MCF 10A (cell line): ENCODE measurements at regions not wholly inside any gene's neighbourhood (a gene's known extent, or its start where the extent isn't known, plus 50 kb on each side); places are given as distances from the start of the nearest gene placed in this dataset.

Source experiments
- BruUV-seq: library from RNA; stranded (reverse); fragments of 400-500 nt; replicated peaks from 2 replicates; lab custom pipeline; 2021; lab: Mats Ljungman, UMichigan
- CTCF ChIA-PET: fragments of 300-600 bp; sonication (Branson Sonifier 250); formaldehyde crosslinking; extraction: SDS; loops from one replicate; lab custom pipeline; 2021; ENCODE audit warnings: antibody characterized with exemption, inconsistent platforms; lab: Yijun Ruan, JAX
- POLR2A ChIA-PET: fragments of 300-600, 350-650 bp; sonication (Branson Sonifier 250); formaldehyde crosslinking; extraction: SDS; loops from one replicate; lab custom pipeline; 2020; ENCODE audit warnings: antibody characterized with exemption, inconsistent platforms; lab: Yijun Ruan, JAX
- DNase-seq: peaks from one replicate; pipeline ENCODE4 v3.0.0-alpha.2; 2018; ENCODE audit not compliant: unreplicated experiment
- H3K27ac Mint-ChIP-seq: one replicate; pipeline ENCODE4 v1.8.0; 2022; ENCODE audit warnings: mild to moderate bottlenecking, low read depth, mixed read lengths; ENCODE audit not compliant: unreplicated experiment
- H3K27me3 Mint-ChIP-seq: one replicate; pipeline ENCODE4 v1.8.0; 2022; ENCODE audit warnings: mixed read lengths; ENCODE audit not compliant: insufficient read depth, unreplicated experiment
- H3K36me3 Mint-ChIP-seq: one replicate; pipeline ENCODE4 v1.8.0; 2022; ENCODE audit warnings: mild to moderate bottlenecking, moderate library complexity, mixed read lengths; ENCODE audit not compliant: insufficient read depth, unreplicated experiment
- H3K4me1 Mint-ChIP-seq: one replicate; pipeline ENCODE4 v1.8.0; 2022; ENCODE audit warnings: mixed read lengths; ENCODE audit not compliant: insufficient read depth, unreplicated experiment
- H3K4me3 Mint-ChIP-seq: one replicate; pipeline ENCODE4 v1.8.0; 2022; ENCODE audit warnings: mild to moderate bottlenecking, moderate library complexity, mixed read lengths; ENCODE audit not compliant: unreplicated experiment
- H3K9me3 Mint-ChIP-seq: one replicate; pipeline ENCODE4 v1.8.0; 2022; ENCODE audit warnings: mixed read lengths; ENCODE audit not compliant: unreplicated experiment
- intact Hi-C: fragments of 100-400 bp; cut with micrococcal nuclease; formaldehyde crosslinking; loops from 2 replicates; pipeline ENCODE4 v1.14.1; 2022
- TF ChIP-seq, protein P1 (sequence below): fragments of 200-600 bp; IDR thresholded peaks from one replicate; pipeline ENCODE4 v1.8.0; 2022; ENCODE audit warnings: antibody characterized with exemption, mild to moderate bottlenecking; ENCODE audit not compliant: unreplicated experiment

DNA sequence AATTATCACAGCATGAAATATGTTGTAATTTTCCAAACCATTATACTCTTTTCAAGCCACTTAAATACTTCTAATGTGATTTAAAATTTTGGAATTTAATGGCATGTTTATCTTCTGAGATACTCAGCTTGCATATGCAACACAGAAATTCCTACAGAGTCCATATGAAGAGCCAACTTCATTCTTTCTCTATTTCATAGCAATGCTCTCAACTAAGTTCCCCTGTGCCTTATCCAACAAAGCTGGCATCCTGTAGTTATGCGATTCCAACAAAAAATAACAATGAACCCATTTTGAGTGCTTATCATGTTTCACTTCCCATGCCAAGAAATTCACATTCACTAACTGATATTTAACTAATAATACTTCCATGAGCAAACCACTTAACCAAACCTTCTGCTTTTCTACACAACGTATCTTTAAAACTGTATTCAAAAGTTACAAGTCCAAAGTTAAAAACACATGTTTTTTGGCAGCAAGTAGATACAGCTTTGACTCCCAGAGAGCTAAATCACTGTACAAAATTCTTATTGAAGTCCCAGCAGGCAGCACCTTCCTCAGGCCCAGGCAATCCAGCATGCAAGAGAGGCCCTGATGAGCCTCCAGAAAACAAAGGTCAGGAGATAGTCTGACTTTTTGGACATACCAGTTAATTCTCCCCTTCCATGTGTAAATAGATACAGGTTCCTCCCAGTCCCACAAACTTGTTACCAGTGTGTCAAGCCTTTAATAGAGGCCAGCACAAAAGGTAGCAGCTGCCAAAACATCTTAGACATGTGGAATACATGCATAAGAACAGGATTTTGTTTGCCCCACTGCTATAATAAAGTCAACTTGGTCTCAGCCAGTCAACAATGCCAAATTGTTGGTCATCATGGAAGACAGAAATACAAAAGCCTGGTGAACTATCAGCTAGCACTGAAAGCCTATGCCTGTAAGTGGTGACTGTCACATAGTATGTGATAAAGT is 113.1 kb upstream of the WDR75 start:
- POLR2A ChIA-PET = no interaction called here
- peak overlapping the region; percentile 65 for H3K27ac Mint-ChIP-seq

DNA sequence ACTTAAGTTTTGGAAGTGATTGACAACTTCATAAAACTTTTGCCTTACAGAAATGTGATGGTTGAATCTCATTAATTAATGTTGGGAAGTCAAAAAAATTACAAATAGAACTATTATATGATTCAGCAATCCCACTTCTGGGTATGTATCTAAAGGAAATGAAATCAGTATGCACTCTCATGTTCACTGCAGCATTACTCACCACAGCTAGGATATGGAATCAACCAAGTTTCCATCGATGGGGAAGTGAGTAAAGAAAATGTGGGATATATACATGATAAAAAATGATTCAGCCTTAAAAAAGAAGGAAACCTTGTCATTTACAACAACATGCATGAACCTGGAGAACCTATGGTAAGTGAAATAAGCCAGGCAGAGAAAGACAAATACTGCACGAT is 112.4 kb upstream of the WDR75 start:
- POLR2A ChIA-PET = no interaction called here
- CTCF ChIA-PET = interaction anchor here (1.5 kb wide), 1 partner anchor 235 kb away, joined by 3 read pairs; no protein-coding TSS in a partner anchor
- no peak for DNase-seq
- TF ChIP-seq, protein P1, sequence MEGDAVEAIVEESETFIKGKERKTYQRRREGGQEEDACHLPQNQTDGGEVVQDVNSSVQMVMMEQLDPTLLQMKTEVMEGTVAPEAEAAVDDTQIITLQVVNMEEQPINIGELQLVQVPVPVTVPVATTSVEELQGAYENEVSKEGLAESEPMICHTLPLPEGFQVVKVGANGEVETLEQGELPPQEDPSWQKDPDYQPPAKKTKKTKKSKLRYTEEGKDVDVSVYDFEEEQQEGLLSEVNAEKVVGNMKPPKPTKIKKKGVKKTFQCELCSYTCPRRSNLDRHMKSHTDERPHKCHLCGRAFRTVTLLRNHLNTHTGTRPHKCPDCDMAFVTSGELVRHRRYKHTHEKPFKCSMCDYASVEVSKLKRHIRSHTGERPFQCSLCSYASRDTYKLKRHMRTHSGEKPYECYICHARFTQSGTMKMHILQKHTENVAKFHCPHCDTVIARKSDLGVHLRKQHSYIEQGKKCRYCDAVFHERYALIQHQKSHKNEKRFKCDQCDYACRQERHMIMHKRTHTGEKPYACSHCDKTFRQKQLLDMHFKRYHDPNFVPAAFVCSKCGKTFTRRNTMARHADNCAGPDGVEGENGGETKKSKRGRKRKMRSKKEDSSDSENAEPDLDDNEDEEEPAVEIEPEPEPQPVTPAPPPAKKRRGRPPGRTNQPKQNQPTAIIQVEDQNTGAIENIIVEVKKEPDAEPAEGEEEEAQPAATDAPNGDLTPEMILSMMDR = no peak
- Mint-ChIP-seq H3K4me3 (no peak overlapping the region), H3K9me3 (peaks cover 5% of the 10 kb centered on the region), H3K36me3 (peaks cover 5% of the 10 kb centered on the region), H3K27me3 (no peaks in the 10 kb centered on the region), H3K4me1 (peaks cover 13% of the 10 kb centered on the region), H3K27ac (no peak overlapping the region)
- BruUV-seq = no TSS peak
- intact Hi-C loops = no loop called here

More for the DNA sequence above, 113.1 kb upstream of the WDR75 start:
- Mint-ChIP-seq H3K36me3 (peaks cover 5% of the 10 kb centered on the region), H3K27me3 (no peaks in the 10 kb centered on the region), H3K9me3 (peaks cover 5% of the 10 kb centered on the region), H3K4me1 (peaks cover 13% of the 10 kb centered on the region), H3K4me3 (no peak overlapping the region)
- CTCF ChIA-PET = interaction anchor here (1.5 kb wide), 1 partner anchor 234 kb away, joined by 3 read pairs; no protein-coding TSS in a partner anchor
- intact Hi-C loops = no loop called here
- DNase-seq = no peak
- no TSS peak for BruUV-seq
- TF ChIP-seq, protein P1 = no peak

DNA sequence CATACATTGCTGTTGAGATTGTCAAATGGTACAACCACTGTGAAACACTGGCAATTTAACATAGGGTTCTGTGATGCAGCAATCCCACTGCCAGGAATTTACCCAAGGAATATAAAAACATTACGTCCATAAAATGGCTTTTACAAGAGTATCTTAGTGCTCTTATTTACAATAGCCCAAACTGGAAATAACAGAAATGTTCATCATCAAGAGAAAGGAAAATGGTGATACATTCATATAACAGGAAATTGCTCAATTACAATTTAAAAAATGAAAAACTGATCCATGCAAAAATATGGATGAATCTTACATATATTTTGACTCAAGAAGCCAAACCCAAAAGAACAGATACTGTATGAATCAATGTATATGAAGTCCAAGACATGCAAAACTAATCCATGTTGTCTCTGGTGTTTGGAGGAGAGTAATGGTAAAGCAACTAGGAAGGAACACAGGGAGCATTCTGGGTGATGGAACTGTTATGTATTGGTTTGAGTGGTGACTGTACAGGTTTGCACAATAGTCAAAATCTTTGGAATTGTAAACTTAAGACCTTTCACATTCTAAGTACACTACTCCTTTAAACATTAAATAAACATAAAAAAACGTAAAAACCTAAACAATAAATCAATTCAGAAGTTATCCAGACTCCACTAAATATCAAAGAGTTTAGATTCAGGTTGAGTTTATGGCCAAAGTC is 104.8 kb upstream of the WDR75 start:
- TF ChIP-seq, protein P1 = no peak
- ChIA-PET POLR2A (no interaction called here), CTCF (no interaction called here)
- Mint-ChIP-seq H3K4me3 (no peak overlapping the region), H3K4me1 (peaks cover 6% of the 10 kb centered on the region), H3K27me3 (no peaks in the 10 kb centered on the region), H3K27ac (peak overlapping the region; percentile 64), H3K9me3 (peaks cover 19% of the 10 kb centered on the region), H3K36me3 (peaks cover 8% of the 10 kb centered on the region)
- intact Hi-C loops = no loop called here
- DNase-seq = no peak
- no TSS peak for BruUV-seq

DNA sequence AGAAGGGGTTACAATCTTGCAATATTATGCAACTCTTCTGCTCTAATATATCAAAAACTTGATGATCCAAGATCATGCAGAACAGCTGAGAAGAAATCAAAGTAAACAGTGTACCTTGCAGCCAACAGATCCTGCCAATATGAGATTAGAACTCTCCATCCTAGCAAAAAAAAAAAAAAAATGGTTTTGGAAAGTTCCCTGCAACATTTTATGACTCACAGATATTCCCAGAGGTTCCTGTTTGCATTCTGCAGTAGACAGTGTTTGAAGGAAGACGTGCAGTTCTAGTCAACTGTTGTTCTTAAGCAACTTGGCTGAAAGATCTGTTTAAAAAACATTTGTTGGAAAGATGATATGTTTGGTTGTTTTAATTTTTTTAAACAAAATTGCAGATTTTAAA is 103.6 kb upstream of the WDR75 start:
- H3K4me1 Mint-ChIP-seq = peaks cover 6% of the 10 kb centered on the region
- H3K9me3 Mint-ChIP-seq = peaks cover 16% of the 10 kb centered on the region
- ChIA-PET POLR2A (no interaction called here), CTCF (no interaction called here)
- intact Hi-C loops = no loop called here
- H3K36me3 Mint-ChIP-seq = peaks cover 8% of the 10 kb centered on the region
- BruUV-seq = no TSS peak
- TF ChIP-seq, protein P1 = no peak
- peak; percentile 13 for DNase-seq
- peak overlapping the region; percentile 88 for H3K27ac Mint-ChIP-seq
- no peak overlapping the region for H3K4me3 Mint-ChIP-seq
- no peaks in the 10 kb centered on the region for H3K27me3 Mint-ChIP-seq
